Fibroblast of skin of back (primary cell): ENCODE measurements at regions not wholly inside any gene's neighbourhood (a gene's known extent, or its start where the extent isn't known, plus 50 kb on each side); places are given as distances from the start of the nearest gene placed in this dataset.
"Not testable (repeated sequence)": the region's sequence is repeated elsewhere in the genome, so short reads cannot be mapped to it uniquely, and the experiment has no call there.

ENCODE experiments used
- DNase-seq: peaks from one replicate; pipeline ENCODE4 v3.0.0-alpha.2; 2013

- no peak for DNase-seq
These were observed 88.4 kb upstream of the TEAD1 start for GRCh38 chr11:12585861-12586260.

GRCh38 chr11:12587333-12587991 lies 86.8 kb upstream of the TEAD1 start:
- peak; percentile 50 for DNase-seq

DNA sequence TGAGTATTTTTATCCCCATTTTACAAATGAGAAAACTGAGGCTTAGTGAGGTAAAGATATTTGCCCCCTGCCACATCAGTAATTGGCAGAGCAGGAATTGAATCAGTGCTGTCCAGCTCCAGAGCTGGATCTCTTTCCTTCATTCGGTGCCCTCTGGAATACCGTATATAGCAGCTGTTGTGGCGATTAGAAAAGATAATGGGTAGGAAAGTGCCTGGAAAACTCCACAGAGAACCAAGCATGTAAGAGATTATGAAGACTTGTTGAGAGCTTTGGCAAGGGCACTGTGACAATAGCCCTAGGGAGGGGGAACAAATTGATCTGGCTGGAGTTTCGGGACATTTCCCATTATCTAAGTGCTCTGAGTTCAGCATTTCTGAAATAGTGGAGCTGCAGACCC lies 82.5 kb upstream of the TEAD1 start:
- DNase-seq: no peak

DNA sequence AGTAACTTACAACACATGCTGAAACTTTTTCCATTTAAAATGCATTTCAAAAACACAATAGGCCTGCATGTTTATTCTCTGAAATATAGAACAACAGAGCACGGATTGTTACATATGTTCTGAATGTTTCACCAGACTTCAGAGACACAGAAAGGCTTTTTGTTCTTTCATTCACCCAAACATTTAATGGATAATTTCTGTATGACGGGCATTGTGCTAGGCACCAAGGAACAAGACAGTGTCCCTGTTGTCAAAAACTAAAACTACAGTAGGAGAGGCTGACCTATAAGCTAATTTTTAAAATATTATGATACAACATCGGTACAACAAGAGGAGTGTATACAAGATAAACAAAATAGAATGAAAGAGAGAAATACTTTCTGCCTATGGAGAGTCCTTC lies 81.9 kb upstream of the TEAD1 start:
- no peak for DNase-seq

GRCh38 chr11:12595089-12595847 lies 79.0 kb upstream of the TEAD1 start:
- DNase-seq: not testable (repeated sequence)

- DNase-seq: peak; percentile 55
These were observed 75.6 kb upstream of the TEAD1 start for GRCh38 chr11:12598330-12599256.

DNA sequence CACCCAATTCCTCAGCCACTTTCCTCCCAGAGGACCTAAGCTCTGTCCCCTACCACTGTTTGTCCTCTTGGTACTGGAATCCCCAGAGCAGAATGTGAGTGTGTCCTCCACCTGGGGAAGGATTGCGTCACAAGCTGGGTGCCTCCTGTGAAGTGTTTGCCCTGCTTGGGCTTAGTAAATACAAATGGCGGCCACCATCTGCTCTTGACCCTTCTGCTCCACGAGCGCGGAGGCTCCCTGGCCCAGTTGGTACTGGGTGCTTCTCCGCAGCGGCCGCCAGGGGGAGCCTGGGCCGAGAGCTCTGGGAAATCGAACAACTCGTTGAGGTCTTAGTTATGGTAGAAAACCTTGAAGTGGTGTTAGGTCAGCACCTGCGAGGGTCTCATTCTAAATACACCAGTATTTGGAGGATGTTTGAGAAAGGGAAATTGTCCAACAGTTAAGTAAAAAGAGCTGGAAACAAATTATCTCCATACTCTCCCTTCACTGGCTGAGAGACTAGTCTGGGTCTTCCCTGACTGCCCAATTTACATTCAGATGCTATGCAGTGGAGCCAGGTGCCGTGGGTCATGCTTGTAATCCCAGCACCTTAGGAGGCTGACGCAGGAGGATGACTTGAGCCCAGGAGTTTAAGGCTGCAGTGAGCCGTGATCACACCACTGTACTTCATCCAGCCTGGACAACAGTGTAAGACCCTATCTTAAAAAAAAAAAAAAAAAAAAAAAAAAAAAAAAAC lies 74.6 kb upstream of the TEAD1 start:
- no peak for DNase-seq

DNA sequence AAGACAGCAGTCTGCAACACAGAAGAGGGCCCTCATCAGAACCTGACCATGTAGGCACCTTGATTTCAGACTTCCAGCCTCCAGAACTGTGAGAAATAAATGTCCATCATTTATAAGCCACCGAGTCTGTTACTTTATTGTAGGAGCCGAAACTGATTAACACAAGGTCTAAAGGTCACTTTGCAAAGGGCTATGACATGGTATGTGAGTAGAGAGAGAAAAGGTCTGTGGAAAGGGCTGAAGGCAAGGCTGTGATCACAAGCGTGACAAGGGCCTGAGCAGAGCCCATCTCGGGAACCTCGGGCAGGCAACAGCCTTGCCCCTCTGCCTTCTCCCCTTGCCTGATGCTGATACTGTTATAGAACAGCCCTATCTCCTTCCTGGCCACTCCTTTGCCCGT lies 73.4 kb upstream of the TEAD1 start:
- no peak for DNase-seq

- DNase-seq: no peak
These were observed 71.8 kb upstream of the TEAD1 start for GRCh38 chr11:12602421-12602820.

DNA sequence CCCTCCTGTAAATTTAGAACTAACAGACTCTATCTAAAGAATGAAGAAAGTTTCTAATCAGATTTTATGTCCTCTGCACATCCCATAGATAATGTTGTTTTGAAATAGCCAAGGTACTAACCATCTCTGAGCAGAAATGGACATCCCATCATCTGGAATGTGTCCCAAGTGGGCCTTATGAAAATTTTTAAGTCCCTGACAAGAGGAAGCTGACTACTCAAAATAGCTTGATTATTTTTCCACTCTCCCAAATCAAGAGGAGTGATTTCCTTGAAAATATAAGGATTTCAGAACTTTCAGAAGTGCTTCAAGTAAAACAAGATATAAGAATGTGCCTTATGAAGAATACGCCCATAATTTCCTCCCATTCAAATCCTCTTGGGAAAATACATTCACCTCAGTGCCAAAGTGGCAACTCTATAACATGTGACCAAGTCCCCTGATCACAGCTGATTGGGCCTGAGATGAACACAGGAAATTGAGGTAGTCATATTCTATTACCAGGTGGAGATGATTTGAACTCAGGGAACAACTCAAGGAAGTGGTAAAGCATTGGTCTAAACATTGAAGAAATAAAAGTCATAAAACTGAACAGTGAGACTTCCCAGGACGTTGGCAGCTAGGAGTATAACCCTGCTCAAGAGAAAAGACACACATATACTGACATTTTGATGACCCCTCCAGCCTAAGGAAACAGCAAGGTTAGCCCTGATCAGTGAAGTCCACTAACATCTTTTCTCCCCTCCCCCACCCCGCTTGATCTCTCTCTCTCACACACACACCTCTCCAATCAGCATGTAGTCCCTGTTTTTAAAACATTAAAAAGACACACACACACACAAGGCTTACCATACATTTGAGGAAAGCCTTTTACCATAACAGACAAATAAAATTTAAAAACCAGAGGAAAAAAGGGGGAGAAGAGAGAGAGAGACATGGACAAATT lies 70.8 kb upstream of the TEAD1 start:
- DNase-seq: no peak

DNA sequence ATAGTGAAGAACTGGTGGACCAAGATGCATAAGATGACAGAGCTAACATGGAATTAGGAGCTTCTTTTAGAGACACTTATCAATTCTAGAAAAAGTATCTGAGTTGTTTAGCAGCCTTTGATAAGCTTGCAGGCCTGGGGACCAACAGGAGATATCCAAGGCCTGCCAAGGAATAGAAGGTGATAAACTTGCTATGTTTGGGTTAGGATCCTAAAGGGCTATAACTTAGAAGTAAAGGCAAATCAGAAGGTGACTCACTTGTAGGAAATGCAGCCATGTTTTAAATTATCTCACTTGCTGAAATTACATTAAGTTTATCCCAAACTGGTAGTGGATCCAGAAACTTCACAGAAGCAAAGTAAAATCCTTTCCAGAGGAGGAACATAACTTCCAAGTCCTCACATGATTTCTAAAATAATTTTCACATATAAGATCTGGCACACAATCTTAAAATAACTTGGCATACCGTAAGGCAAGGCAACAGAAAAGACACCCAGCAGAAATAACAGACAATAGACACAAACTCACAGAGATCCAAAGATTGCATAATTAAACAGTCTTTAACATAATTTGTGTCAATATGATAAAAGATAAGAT lies 69.6 kb upstream of the TEAD1 start:
- no peak for DNase-seq

GRCh38 chr11:12606597-12606996 lies 67.6 kb upstream of the TEAD1 start:
- peak; percentile 92 for DNase-seq

DNA sequence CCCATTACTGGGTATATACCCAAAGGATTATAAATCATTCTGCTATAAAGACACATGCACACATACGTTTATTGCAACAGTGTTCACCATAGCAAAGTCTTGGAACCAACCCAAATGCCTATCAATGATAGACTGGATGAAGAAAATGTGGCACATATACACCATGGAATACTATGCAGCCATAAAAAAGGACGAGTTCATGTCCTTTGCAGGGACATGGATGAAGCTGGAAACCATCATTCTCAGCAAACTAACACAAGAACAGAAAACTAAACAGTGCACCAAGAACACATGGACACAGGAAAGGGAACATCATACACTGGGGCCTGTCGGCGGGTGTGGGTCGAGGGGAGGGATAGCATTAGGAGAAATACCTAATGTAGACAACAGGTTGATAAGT lies 65.5 kb upstream of the TEAD1 start:
- DNase-seq: not testable (repeated sequence)

GRCh38 chr11:12611352-12611751 lies 62.9 kb upstream of the TEAD1 start:
- DNase-seq: no peak

DNA sequence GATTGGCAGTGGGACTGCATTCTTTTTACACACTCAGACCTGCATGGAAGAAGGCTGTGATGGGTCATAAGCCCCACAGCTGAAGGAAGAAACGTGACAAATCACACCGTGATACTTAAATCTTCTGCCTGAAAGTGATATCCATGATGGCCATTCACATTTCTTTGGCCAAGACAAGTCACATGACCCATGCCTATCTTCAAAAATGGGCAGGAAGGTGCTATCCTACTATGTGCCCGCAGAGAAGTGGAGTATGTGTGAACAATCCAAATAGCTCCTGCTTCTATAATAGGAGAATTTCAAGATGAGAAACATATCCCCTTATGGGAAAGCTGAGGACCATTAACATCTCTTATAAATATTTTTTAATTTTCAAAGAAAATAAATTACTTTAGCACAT lies 56.6 kb upstream of the TEAD1 start:
- DNase-seq: no peak

DNA sequence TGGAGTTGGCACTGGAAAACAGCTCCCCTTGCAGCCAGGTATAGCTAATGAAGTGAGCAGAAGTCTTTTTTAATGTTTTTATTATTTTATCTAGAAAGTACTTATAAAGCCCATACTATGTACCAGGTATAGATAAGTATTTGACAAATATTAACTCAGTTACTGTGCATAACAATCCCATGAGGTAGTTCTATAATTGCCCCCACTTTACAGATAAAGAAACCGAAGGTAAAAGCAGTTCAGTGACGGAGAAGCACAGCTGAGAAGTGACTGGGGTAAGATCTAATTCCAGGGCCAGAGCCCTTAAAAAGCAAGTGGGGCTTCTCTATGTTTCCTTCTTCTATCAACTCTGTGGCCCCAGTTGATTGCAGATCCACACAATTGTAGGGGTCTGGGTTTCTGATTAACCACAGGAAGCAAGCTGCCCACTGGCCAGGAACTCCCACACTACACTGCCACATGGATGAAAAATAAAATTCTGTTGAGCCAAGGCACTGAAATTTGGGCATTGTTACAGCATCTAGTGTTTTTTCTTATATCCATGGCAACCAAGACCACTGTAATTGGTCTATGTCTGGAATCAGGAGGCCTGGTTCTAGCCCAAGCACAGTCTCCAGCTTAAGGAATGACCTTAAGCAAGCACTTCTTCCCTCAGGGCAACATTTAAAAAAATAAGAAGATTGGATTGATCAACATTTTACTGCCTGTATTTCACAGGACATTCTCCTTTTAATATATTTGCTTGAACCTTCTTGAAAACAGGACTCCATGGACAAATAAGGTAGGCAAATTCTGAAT lies 55.3 kb upstream of the TEAD1 start:
- DNase-seq: no peak

DNA sequence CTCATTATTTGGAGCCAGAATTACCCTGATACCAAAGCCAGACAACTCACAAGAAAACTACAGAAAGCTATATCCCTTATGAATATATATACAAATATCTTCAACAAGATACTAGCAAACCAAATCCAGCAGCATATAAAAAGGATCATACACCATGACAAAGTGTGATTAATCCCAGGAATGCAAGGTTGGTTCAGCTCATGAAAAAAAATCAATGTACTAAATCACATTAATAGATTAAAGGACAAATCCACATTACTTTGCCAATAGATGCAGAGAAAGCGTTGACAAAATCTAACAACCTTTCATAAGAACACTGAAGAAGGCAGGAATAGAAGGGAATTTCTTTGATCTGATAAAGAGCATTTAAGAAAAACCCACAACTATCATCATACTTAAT lies 50.4 kb upstream of the TEAD1 start:
- DNase-seq: no peak
